Activated CD4-positive, alpha-beta T cell treated with anti-CD3 and anti-CD28 coated beads, Interleukin-2, amount 50 U/mL, for 48 hours (primary cell): ENCODE measurements at regions not wholly inside any gene's neighbourhood (a gene's known extent, or its start where the extent isn't known, plus 50 kb on each side); places are given as distances from the start of the nearest gene placed in this dataset.
A peak's percentile ranks its signal among the peaks of the same experiment; 100 is the strongest.

Experiments used
- DNase-seq, 2 experiments: peaks; one replicate each; pipeline ENCODE4 v3.0.0-alpha.2; 2020

DNA sequence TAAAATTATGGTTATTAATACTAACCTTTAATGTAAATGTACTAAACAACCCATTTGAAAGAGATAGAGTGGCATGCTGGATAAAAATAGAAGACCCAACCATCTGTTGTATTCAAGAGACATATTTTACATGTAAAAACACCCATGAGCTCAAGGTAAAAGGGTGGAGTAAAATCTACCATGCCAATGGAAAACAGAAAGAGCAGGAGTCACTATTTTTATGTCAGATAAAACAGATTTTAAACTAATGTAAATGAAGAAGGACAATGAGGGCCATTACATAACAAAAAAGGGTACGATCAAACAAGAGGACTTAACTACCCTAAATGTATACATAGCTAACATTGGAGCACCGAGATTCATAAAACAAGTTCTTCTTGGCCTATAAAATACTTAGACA, 66.3 kb downstream of the ITM2A start:
- DNase-seq, result no peak

DNA sequence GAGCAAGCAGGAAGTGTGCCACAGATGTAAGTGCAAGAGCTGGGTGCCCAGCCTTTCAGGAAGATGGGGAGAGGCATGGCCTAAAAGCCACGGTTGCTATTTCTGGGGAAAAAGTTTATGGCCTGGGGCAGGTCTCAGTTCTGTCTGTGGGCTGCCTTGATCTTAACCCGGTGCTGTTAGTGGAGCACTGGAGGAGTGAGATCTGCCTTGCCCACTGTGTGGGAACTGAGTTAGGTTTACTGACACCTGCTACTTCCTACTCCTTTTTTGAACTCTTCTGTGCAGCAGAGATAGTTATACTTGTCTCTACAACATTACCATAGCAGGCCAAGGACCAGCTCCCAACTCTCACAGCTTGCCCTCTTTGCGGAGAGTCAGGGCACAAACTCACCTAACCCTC, 76.5 kb downstream of the ITM2A start:
- no peak for DNase-seq

DNA sequence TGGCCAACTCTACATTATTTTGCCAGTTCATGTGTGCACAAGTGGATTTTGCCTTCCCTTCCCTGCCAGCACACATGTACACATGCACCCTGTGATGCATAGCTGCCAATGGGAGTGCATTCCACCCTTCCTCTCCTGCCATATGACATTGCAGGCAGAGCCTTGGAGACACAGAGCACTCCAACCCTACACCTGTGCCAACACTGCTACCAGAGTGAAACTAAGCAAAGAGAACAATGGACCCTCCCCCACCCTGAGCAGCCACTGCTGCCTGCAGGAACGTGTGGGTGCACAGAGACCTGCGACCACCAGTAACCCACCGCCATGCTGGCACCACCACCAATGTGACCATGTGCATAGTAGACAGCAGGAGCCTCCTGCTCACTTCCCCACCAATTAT, 78.4 kb downstream of the ITM2A start:
- DNase-seq, result no peak

DNA sequence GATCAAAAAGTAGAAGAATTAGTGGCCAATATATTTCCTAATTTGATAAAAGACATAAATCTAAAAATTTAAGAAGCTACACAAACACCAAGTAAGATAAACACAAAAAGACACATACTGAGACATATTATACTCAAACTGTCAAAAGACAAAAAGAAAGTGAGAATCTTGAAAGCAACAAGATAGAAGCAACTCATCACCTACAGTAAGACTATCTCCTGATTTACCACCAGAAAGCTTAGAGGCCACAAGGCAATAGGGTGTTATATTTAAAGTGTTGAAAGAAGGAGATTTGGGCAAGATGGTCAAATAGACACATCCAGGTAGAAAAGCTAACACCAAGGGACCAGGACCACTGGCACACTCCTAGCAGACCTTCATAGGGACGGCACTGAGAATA, 79.4 kb downstream of the ITM2A start:
- DNase-seq, result no peak

DNA sequence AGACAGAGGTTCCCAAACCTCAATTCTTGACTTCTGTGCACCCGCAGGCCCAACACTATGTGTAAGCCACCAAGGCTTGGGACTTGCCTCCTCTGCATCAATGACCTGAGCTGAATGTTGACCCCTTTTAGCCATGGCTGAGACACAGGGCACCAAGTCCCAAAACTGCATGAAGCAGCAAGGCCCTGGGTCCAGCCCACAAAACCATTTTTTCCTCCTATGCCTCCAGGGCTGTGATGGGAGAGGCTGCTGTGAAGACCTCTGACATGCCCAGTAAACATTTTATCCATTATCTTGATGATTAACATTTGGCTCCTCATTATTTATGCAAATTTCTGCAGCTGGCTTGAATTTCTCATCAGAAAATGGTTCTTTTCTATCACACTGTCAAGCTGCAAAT, 85.4 kb downstream of the ITM2A start:
- no peak for DNase-seq

DNA sequence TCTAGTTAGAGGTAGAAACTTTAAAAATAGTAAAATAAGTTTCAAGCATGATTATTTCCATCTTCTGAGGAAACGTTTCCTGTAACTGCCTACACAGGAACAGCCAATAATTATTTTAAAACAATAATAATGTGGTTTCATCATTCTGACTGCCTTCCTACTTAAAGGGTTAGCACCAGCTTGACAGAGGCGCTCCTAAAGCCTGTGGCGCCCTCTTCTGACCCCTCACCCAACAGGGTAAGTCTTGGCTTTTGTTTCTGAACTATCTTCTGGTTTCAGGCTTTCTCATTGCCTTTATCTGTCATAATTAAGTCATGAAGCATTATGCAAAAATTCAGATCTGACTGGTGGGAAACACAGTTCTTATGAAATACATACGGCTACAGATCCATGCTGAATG, 96.7 kb downstream of the ITM2A start:
- peak; percentile 72 to 80 for DNase-seq

DNA sequence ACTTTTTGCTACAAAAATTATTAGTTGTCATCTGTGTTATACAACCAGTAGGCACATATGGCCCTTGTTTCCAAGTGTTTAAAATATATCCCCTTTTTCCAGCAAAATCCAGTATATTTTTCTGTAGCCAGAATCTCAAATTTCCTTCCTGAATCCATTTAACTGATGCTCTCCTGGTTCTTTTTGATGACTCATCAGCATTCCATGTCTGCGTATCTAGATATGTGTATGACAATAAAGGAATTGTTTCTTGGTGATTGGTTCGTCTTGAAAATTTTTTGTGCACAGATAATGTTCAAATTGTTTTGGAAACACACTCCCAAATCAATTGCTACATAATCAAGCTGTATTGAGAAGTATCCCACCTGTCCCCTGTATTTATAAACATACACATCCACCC, 98.3 kb downstream of the ITM2A start:
- DNase-seq, result no peak

DNA sequence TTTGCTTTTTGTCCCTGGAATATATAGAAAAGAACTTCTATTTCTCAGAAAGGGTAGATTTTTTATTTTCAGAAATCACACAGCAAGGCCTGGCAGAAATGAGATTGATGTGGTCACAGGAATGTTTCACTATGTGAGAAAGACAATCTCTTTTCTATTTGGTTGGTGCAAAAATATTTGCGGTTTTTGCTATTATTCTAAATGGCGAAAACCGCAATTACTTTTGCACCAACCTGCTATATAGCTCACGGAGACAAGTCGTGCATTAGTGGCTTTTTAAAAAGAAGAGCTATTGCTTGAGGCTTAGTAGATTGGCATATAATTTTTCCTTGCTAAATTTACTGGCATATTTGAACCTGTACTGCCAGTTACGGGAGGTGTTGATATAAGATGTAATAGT, 100.4 kb downstream of the ITM2A start:
- no peak for DNase-seq

DNA sequence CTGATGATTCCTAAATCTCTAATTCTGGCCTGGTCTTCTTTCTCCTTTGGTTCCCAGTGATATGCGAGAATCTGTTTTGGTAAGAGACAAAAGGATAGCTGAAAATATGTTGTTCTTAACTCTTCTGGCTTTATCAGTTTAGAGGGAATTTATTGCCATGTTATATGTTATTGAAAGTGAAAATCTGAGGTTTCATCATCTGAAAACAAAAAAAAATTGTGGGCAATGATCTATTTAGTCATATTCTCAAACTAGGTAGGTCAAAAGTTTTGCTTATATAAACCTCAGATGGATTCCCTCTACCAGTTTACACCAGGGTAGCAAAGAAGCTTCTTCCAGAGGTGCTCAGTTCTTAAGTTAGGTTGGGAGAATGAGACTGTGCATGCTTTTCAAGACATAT, 103.6 kb downstream of the ITM2A start:
- DNase-seq, result no peak

DNA sequence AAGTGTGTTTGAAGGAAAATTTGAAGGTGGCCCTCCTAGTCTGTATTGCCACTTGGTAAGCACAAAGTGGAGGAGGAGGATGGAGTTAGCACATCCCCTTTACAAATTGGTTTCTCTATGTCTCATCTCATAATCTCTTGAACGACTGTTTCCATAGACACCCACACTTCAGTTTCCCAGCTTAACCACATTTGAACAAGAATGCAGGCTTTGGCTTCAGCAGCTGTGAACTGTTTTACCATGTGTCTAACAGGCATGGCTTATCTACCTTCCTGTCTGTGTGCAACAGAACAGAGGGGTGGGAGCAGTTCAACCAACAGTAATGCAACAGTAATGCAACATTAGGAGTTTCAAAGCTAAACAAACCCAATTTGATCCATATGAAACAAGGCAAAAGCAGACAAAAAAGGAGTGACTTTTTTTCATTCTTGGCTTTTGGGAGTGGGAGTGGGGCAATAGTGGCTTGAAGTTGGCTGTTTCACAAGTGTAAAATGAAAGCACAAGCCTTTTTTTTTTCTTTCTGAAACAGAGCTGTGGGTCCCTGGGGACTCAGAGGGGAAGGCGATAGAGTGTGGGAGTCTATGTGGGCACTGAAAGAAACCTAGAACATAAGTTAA, 108.0 kb downstream of the ITM2A start:
- DNase-seq, result peak in 1 of 2 experiments; percentile 27

DNA sequence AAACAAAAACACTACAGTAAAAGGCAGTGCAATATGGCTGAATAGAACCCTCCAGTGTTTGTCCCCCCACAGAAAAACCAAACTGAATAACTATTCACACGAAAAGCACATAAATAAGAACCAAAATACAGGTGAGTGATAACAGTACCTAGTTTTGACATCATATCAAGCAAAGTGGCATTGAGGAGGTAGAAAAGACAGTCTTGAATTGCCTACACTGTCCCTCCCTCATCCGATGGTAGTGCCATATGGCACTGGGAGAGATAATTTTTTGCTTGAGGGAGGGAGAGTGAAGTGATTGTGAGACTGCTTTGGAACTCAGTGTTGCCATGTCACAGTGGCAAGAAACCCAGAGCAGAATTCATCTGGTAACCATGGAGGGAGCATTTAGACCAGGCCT, 99.2 kb downstream of the GPR174 start:
- DNase-seq, result no peak

DNA sequence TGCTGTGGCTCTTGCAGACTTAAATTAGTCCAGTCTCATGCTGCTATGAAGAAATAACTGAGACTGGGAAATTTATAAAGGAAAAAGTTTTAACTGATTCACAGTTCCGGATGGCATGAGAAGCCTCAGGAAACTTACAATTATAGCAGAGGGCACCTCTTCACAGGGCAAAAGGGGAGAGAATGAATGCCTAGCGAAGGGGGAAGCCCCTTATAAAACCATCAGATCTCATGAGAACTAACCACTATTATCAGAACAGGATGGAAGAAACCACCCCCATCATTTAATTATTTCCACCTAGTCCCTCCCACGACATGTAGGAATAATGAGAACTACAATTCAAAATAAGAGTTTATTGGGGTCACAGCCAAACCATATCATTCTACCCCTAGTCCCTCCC, 91.4 kb downstream of the GPR174 start:
- no peak for DNase-seq

DNA sequence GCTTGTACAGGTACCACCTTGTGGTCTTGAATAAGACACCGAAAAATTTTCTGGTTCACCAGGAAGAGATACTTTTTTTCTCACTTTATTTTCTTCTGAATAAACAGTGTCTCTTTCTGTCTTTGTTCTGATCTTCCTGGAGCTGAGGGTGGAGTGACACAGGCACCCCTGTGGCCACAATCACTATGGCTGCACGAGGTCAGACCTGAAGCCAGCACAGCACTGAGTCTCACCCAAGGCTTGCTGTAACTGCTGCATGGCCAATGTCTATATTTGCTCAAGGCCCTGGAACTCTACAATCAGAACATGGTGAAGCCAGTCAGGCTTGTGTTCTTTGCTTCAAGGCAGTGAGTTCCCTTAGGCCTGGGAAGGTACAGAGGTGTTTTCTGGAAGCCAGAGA, 87.2 kb downstream of the GPR174 start:
- no peak for DNase-seq
